Gastroesophageal sphincter (tissue), 4 donors: ENCODE measurements at regions not wholly inside any gene's neighbourhood (a gene's known extent, or its start where the extent isn't known, plus 50 kb on each side); places are given as distances from the start of the nearest gene placed in this dataset.

ENCODE experiments used
- ATAC-seq: fragments of 150-250 bp; one replicate; pipeline ENCODE4 v1.9.1; 2016; ENCODE audit warnings: mild to moderate bottlenecking, moderate library complexity
- H3K27ac ChIP-seq, 4 donors: fragments of 200-600 bp; sonication (generic) in 3 of 4; 1 replicate in 3 of 4; 2 replicates in 1 of 4; pipeline ENCODE4 v1.5.1; 2016 to 2019
- H3K27me3 ChIP-seq: fragments of 200-600 bp; sonication (generic); one replicate; pipeline ENCODE4 v1.5.1; 2019
- H3K36me3 ChIP-seq, 2 donors: fragments of 200-600 bp; sonication (generic); one replicate each; pipeline ENCODE4 v1.5.1; 2019; ENCODE audit warnings: control low read depth in 1 of 2
- H3K4me1 ChIP-seq, 3 donors: fragments of 200-600 bp; sonication (generic); 1 replicate in 2 of 3; 2 replicates in 1 of 3; pipeline ENCODE4 v1.5.1; 2016 to 2019; ENCODE audit warnings: control low read depth in 2 of 3
- H3K4me3 ChIP-seq, 2 donors: fragments of 200-600 bp; sonication (generic); one replicate each; pipeline ENCODE4 v1.5.1; 2019; ENCODE audit warnings: mild to moderate bottlenecking in 1 of 2, moderate library complexity in 1 of 2
- H3K9me3 ChIP-seq, 3 donors: fragments of 200-600 bp; sonication (generic); one replicate each; pipeline ENCODE4 v1.5.1; 2017 to 2019; ENCODE audit warnings: control low read depth in 2 of 3
- EP300 ChIP-seq: sonication (generic); formaldehyde crosslinking; IDR thresholded peaks from one replicate; pipeline ENCODE4 v1.6.1; 2017; ENCODE audit warnings: antibody characterized with exemption, mild to moderate bottlenecking
- POLR2A ChIP-seq, 2 donors: fragments of 450-650 bp; IDR thresholded peaks; one replicate each; pipeline ENCODE4 v1.6.1; 2017; ENCODE audit warnings: antibody characterized with exemption in 2 of 2, mild to moderate bottlenecking in 2 of 2, moderate library complexity in 1 of 2
- POLR2AphosphoS5 ChIP-seq: sonication (generic); formaldehyde crosslinking; IDR thresholded peaks from one replicate; pipeline ENCODE4 v1.6.1; 2017; ENCODE audit warnings: antibody characterized with exemption
- WGBS, 2 donors: methylation state at CpG; one replicate each; pipeline ENCODE4 v1.1.5; 2018; ENCODE audit warnings: low coverage in 1 of 2; 5-methylcytosine and 5-hydroxymethylcytosine counted together
- TF ChIP-seq, protein P1 (sequence below), 4 experiments: fragments of 200-600 bp in 2 of 4; fragments of 450-650 bp in 2 of 4; sonication (generic) in 1 of 4; IDR thresholded peaks; one replicate each; pipeline ENCODE4 v1.5.1; 2017 to 2019; ENCODE audit warnings: antibody characterized with exemption in 4 of 4, mild to moderate bottlenecking in 2 of 4, moderate library complexity in 2 of 4

DNA sequence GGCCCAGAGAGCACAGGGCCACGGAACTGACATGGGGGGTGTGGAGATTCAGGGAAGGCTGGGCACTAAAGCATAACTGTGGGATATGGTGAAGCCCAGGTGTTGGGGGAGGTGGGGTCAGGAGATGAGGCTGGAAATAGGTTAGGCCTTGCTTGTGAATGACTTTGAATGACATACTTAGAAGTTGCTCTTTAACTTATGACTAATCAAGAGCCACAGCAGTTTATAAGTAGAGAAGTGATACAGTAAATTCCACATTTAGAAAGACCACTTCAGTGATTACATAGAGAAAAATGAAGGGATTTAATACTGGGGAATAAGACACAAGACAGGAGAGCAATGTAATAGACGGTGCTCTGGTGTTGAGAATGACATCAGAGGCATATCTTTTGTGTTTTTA, 120.8 kb upstream of the SEC61G start:
- Histone ChIP-seq H3K4me1 (no peaks in the 10 kb centered on the region), H3K27ac (no peak overlapping the region), H3K4me3 (no peak overlapping the region), H3K36me3 (no peaks in the 10 kb centered on the region), H3K27me3 (no peaks in the 10 kb centered on the region), H3K9me3 (no peaks in the 10 kb centered on the region)
- 83 to 93% methylated on average over 2 of the region's 2 CpGs for WGBS, 2 donors
- ATAC-seq: no peak
- TF ChIP-seq EP300 (no peak), POLR2AphosphoS5 (no peak), POLR2A (IDR thresholded peaks at IDR 0.05) (no peak)
- TF ChIP-seq, protein P1, sequence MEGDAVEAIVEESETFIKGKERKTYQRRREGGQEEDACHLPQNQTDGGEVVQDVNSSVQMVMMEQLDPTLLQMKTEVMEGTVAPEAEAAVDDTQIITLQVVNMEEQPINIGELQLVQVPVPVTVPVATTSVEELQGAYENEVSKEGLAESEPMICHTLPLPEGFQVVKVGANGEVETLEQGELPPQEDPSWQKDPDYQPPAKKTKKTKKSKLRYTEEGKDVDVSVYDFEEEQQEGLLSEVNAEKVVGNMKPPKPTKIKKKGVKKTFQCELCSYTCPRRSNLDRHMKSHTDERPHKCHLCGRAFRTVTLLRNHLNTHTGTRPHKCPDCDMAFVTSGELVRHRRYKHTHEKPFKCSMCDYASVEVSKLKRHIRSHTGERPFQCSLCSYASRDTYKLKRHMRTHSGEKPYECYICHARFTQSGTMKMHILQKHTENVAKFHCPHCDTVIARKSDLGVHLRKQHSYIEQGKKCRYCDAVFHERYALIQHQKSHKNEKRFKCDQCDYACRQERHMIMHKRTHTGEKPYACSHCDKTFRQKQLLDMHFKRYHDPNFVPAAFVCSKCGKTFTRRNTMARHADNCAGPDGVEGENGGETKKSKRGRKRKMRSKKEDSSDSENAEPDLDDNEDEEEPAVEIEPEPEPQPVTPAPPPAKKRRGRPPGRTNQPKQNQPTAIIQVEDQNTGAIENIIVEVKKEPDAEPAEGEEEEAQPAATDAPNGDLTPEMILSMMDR (IDR thresholded peaks at IDR 0.05): no peak

DNA sequence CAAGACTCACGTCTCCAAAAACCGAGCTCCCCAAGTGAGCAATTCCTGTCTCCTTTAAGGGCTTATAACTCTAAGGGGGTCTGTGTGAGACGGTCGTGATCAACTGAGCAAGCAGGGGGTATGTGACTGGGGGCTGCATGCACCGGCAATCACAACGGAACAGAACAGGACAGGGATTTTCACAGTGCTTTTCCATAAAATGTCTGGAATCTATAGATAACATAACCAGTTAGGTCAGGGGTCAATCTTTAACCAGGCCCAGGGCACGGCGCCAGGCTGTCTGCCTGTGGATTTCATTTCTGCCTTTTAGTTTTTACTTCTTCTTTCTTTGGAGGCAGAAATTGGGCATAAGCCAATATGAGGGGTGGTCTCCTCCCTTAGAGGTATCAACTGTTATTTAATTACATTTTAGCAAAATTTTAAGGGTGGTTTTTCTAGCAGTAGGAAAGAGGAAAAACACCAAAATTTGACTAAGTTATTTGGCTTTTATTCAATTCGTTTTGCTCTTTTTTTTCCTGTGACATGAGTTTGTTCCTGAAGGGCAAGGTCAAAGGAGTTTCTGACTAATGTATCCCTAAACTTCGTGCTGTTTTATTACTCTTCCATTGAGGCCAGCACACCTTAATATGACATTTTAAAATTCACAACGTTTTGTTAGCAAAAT, 121.4 kb upstream of the SEC61G start:
- no peak for ATAC-seq
- H3K36me3 ChIP-seq: no peaks in the 10 kb centered on the region
- no peaks in the 10 kb centered on the region for H3K27me3 ChIP-seq
- TF ChIP-seq, protein P1 (IDR thresholded peaks at IDR 0.05): no peak
- TF ChIP-seq POLR2AphosphoS5 (no peak), POLR2A (IDR thresholded peaks at IDR 0.05) (no peak), EP300 (no peak)
- H3K9me3 ChIP-seq: no peaks in the 10 kb centered on the region
- 65 to 72% methylated on average over 5 to 10 of the region's 11 CpGs for WGBS, 2 donors
- no peak overlapping the region for H3K27ac ChIP-seq
- H3K4me1 ChIP-seq: no peaks in the 10 kb centered on the region
- no peak overlapping the region for H3K4me3 ChIP-seq

DNA sequence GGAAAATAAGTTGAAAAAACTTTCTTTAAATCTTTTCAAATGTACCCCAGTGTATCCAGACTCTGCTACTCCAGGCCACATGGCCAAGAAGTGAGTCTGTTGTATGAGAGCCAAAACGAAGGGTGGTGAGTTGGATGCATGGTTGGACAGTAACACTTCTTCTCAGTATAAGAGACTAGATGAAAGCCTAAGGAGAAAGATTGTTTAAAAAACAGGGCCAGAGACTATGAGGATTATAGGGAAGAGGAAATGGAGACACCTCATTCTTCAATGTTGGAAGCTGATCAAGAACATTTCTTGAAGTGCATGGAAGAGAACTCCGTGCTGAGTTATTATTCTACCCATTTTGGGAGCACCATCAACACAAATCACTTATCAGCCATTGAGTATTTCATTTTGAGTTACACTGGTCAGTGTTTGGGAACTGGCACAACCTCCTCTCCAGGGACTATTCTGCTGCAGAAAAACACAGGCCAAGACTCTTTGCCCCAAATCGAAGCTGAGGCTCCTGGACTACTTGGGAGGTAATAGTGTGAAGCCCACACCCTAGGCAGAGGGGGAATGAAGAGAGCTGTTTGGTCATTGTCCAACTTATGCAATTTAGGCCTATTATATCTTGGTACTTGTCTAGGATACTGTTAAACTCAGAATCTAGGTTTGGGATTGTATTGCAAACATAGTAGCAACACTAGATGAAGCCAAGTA, 123.0 kb upstream of the SEC61G start:
- ATAC-seq: peak; percentile 21
- TF ChIP-seq POLR2A (IDR thresholded peaks at IDR 0.05): no peak
- no peak for TF ChIP-seq POLR2AphosphoS5
- no peak for TF ChIP-seq EP300
- TF ChIP-seq, protein P1 (IDR thresholded peaks at IDR 0.05): no peak
- no peaks in the 10 kb centered on the region for H3K27me3 ChIP-seq
- no peak overlapping the region for H3K4me3 ChIP-seq
- no peaks in the 10 kb centered on the region for H3K9me3 ChIP-seq
- H3K36me3 ChIP-seq: no peaks in the 10 kb centered on the region
- no peaks in the 10 kb centered on the region for H3K4me1 ChIP-seq
- 62 to 68% methylated on average over 3 of the region's 3 CpGs for WGBS, 2 donors
- no peak overlapping the region for H3K27ac ChIP-seq

DNA sequence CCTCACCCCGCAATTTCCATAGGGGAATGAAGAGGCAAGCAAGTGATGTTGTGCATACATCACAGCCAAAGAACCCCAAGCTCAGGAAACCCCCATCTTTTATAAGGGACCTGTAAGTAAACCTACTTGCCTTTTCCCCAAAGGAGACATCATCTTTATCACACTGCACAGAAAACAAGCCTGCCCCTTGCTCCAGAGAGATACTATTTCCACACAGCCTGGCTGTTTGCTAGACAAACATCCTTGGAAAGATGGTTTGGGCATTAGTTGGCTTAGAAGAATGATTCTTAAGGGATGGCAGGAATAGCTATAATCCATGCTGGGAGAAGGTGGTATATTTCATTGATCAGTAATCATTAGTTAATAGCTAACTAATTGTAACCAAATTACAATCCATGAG, 123.7 kb upstream of the SEC61G start:
- H3K27ac ChIP-seq: no peak overlapping the region
- WGBS, 2 donors: 90 to 100% methylated on average over 1 of the region's 1 CpG
- TF ChIP-seq POLR2AphosphoS5 (no peak), POLR2A (IDR thresholded peaks at IDR 0.05) (no peak), EP300 (no peak)
- TF ChIP-seq, protein P1 (IDR thresholded peaks at IDR 0.05): no peak
- H3K4me3 ChIP-seq: no peak overlapping the region
- ATAC-seq: no peak
- no peaks in the 10 kb centered on the region for H3K27me3 ChIP-seq
- no peaks in the 10 kb centered on the region for H3K9me3 ChIP-seq
- H3K4me1 ChIP-seq: no peaks in the 10 kb centered on the region
- H3K36me3 ChIP-seq: no peaks in the 10 kb centered on the region

DNA sequence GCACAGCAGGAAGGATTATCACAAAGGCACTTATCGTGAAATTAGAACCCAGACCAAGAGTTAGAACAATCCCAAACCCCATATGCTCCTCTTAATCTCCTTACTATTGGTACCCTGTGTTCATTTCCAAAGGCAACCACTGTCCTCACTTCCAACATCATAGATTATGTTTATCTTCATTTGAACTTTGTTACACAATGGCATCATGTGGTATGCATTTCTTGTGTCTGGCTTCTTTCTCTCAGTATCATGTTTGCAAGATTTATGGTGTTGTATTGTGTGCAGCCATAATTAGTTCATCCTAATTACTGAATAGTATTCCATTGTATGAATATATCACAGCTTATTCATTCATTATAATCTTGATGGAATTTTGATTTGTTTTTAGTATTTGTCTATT, 124.6 kb upstream of the SEC61G start:
- no peaks in the 10 kb centered on the region for H3K27me3 ChIP-seq
- ATAC-seq: no peak
- no peak overlapping the region for H3K4me3 ChIP-seq
- H3K36me3 ChIP-seq: no peaks in the 10 kb centered on the region
- TF ChIP-seq, protein P1 (IDR thresholded peaks at IDR 0.05): no peak
- no peak for TF ChIP-seq POLR2A (IDR thresholded peaks at IDR 0.05)
- no peak for TF ChIP-seq EP300
- no peak for TF ChIP-seq POLR2AphosphoS5
- no peaks in the 10 kb centered on the region for H3K9me3 ChIP-seq
- WGBS, 2 donors: 76% methylated on average over 1 of the region's 1 CpG; no CpG with 5 or more reads in 1 of the 2 donors
- H3K27ac ChIP-seq: no peak overlapping the region
- H3K4me1 ChIP-seq: peaks cover 0 to 7% (median 0%) of the 10 kb centered on the region in 3 donors
